Skeletal muscle satellite cell (primary cell): ENCODE measurements at regions not wholly inside any gene's neighbourhood (a gene's known extent, or its start where the extent isn't known, plus 50 kb on each side); places are given as distances from the start of the nearest gene placed in this dataset.

Experiments used
- H3K27me3 ChIP-seq: 2 replicates; pipeline ENCODE4 v1.7.0; 2013; ENCODE audit warnings: low read length; ENCODE audit not compliant: control insufficient read depth, insufficient read depth
- H3K36me3 ChIP-seq: 2 replicates; pipeline ENCODE4 v1.7.0; 2013; ENCODE audit warnings: mild to moderate bottlenecking, control low read depth, low read length; ENCODE audit not compliant: insufficient read depth
- H3K4me1 ChIP-seq: 2 replicates; pipeline ENCODE4 v1.7.0; 2013; ENCODE audit warnings: low read length; ENCODE audit not compliant: control insufficient read depth, insufficient read depth
- H3K4me2 ChIP-seq: 2 replicates; pipeline ENCODE4 v1.7.0; 2013; ENCODE audit warnings: mild to moderate bottlenecking, low read length
- H3K4me3 ChIP-seq: 2 replicates; pipeline ENCODE4 v1.7.0; 2013; ENCODE audit warnings: low read length
- H3K9ac ChIP-seq: 2 replicates; pipeline ENCODE4 v1.7.0; 2013; ENCODE audit warnings: mild to moderate bottlenecking, low read depth, low read length, moderate library complexity
- H3K9me3 ChIP-seq: replicated peaks from 2 replicates; pipeline ENCODE4 v1.7.0; 2013; ENCODE audit warnings: mild to moderate bottlenecking, control low read depth, low read length

DNA sequence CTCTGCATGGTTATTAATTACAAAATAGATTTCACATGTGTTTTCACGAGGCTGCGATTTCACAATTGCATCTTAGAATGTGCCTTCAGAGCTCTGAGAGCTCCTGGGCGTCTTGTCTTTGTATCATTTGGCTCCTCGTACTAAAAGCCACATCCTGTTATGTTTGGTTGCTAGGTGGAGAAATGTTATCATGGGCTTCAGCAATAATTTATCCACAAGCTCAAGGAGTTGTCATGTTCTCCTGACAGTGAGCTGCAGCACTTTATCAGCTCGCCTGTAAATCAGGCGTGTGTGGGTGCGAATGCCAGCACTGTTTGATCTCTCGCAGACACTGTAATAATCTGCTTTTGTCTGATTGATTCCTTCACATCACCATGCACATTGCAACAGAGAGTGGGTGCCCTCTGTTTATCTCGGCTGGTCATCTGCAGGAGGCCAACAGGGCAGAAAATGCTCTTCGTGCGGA lies 218.6 kb upstream of the ZFP64 start:
- no peak overlapping the region for H3K9ac ChIP-seq
- H3K4me3 ChIP-seq: no peak overlapping the region
- H3K4me2 ChIP-seq: no peak overlapping the region
- no peaks in the 10 kb centered on the region for H3K27me3 ChIP-seq
- no peaks in the 10 kb centered on the region for H3K4me1 ChIP-seq
- no peaks in the 10 kb centered on the region for H3K36me3 ChIP-seq
- no peaks in the 10 kb centered on the region for H3K9me3 ChIP-seq

DNA sequence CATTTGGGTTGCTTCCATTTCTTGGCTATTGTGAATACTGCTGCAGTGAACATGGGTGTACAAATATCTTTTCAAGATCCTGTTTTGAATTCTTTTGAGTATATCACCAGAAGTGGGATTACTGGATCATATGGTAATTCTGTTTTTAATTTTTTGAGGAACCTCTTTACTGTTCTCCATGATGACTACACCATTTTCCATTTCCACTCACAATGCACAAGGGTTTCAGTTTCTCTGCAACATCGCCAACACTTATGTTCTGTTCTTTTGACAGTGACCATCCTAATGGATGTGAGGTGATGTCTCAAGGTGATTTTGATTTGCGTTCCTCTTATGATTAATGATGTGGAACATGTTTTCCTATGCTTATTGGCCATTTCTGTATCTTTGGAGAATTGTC lies 214.4 kb upstream of the ZFP64 start:
- no peak overlapping the region for H3K9ac ChIP-seq
- no peaks in the 10 kb centered on the region for H3K9me3 ChIP-seq
- no peak overlapping the region for H3K4me3 ChIP-seq
- H3K27me3 ChIP-seq: no peaks in the 10 kb centered on the region
- H3K36me3 ChIP-seq: no peaks in the 10 kb centered on the region
- H3K4me2 ChIP-seq: no peak overlapping the region
- H3K4me1 ChIP-seq: no peaks in the 10 kb centered on the region

DNA sequence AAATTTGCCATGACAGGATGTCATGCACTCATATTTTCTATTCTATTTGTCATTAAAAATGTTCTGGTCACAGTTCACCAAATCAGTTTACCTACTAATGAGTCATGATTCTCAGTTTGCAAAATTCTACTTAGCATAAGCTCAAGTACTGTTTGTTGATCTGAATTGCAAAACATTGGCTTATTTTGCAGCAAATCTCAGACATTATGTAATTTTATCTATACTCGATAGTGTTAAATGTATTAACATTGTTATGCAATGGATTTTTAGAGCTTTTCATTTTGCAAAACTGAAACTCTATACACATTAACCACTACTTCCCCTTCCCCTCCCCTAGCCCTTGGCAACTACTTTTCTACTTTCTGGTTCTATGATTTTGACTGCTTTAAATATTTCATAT lies 213.8 kb upstream of the ZFP64 start:
- H3K4me2 ChIP-seq: no peak overlapping the region
- no peaks in the 10 kb centered on the region for H3K4me1 ChIP-seq
- H3K27me3 ChIP-seq: no peaks in the 10 kb centered on the region
- no peaks in the 10 kb centered on the region for H3K9me3 ChIP-seq
- H3K36me3 ChIP-seq: no peaks in the 10 kb centered on the region
- H3K4me3 ChIP-seq: no peak overlapping the region
- no peak overlapping the region for H3K9ac ChIP-seq

DNA sequence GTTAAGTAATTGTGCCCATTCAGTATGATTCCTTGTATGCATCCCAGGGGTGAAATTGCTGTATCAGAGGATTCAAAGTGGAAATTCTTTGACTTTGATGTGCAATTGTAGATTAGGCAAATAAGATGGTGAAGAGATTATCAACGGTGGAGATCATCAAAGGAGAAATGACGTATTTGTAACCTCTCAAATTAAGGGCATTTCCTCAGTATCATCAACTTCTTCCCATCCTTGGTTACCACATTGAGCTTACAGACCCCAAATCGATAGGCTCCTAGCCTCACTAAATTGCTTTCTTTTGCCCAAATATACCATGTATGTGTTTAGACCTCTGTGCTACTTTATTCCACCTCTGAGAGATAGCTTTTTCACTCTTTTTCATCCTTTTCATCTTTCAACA lies 213.1 kb upstream of the ZFP64 start:
- H3K9ac ChIP-seq: no peak overlapping the region
- no peaks in the 10 kb centered on the region for H3K27me3 ChIP-seq
- no peaks in the 10 kb centered on the region for H3K9me3 ChIP-seq
- no peaks in the 10 kb centered on the region for H3K4me1 ChIP-seq
- H3K36me3 ChIP-seq: no peaks in the 10 kb centered on the region
- H3K4me2 ChIP-seq: no peak overlapping the region
- no peak overlapping the region for H3K4me3 ChIP-seq

DNA sequence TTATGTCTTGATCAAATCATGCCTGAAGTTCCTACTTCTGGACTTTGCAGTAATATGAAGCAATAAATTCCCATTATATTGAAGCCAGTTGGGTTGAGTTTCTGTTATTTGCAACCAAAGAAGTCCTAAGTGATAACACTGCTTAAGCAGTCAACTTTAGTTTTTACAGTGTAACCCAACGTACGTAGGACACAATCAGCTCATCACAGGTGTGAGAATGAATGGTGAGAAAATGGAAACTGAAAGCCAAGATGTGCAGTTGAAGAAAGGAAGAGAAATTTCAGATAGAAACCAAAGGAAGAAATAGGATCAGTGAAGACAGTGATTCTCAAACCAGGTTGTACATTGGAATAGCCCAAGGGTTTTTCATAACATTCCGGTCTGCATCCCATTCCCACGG lies 211.4 kb upstream of the ZFP64 start:
- Histone ChIP-seq H3K27me3 (no peaks in the 10 kb centered on the region), H3K4me1 (no peaks in the 10 kb centered on the region), H3K9me3 (no peaks in the 10 kb centered on the region), H3K4me2 (no peak overlapping the region), H3K4me3 (no peak overlapping the region), H3K9ac (no peak overlapping the region), H3K36me3 (no peaks in the 10 kb centered on the region)

DNA sequence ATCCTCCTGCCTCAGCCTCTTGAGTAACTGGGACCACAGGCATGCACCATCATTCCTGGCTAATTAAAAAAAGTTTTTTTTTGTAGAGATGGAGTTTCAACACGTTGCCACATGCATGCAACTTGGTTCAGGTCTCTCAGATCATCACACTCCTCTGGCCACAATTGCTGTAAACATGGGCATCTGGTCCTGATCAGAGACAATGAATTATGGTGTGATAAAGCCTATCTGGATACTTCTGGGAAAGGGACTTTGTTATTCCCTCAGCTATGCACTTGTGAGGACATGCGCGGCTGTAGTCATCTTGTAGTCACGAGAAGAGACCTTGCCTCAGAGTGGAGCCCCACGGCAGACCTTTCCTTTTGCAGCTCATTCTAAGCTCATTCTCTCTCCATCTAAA lies 210.9 kb upstream of the ZFP64 start:
- H3K4me1 ChIP-seq: no peaks in the 10 kb centered on the region

DNA sequence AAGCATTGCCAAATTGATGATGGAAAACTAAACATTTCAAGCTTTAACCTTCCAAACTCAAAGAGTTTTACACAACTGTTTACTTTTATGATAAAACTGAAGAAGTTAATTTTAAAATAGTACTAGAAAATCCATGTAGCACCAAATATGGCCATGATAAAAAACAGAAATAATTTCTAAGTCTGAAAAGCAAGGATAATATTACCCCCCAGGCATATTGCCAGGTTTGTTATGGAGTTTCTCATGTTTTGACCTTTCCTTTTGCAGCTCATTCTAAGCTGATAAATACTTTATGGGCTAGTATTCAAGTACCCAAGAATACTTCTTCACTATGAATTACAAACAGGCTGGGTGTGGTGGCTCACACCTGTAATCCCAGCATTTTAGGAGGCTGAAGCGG lies 209.9 kb upstream of the ZFP64 start:
- no peaks in the 10 kb centered on the region for H3K36me3 ChIP-seq
- no peaks in the 10 kb centered on the region for H3K27me3 ChIP-seq
- no peak overlapping the region for H3K9ac ChIP-seq
- H3K4me1 ChIP-seq: no peaks in the 10 kb centered on the region
- no peak overlapping the region for H3K4me2 ChIP-seq
- H3K9me3 ChIP-seq: no peaks in the 10 kb centered on the region
- no peak overlapping the region for H3K4me3 ChIP-seq

More for the DNA sequence above, 210.9 kb upstream of the ZFP64 start:
- Histone ChIP-seq H3K9ac (no peak overlapping the region), H3K36me3 (no peaks in the 10 kb centered on the region), H3K4me2 (no peak overlapping the region), H3K9me3 (no peaks in the 10 kb centered on the region), H3K27me3 (no peaks in the 10 kb centered on the region), H3K4me3 (no peak overlapping the region)

DNA sequence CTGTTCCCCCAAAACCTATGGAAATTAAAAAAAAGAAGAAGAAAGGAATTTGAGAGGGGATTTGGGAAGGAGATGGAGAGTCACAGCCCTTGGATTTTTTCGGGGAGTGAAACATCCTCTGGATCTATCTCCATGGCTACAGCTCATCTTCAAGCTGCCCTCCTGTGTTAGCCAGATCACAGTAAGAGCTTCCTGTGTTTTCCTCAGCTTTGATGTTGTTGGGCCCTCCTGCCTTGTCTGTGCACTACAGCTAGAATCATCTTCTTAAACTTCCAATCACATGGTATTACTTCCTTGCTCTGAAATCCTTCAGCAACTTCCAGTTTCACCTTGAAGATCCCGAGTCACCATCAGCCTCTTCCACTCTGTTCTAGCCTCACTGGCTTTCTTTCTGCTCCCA lies 207.8 kb upstream of the ZFP64 start:
- no peaks in the 10 kb centered on the region for H3K4me1 ChIP-seq
- no peak overlapping the region for H3K4me2 ChIP-seq
- H3K4me3 ChIP-seq: no peak overlapping the region
- no peaks in the 10 kb centered on the region for H3K36me3 ChIP-seq
- no peak overlapping the region for H3K9ac ChIP-seq
- no peaks in the 10 kb centered on the region for H3K27me3 ChIP-seq
- H3K9me3 ChIP-seq: no peaks in the 10 kb centered on the region

DNA sequence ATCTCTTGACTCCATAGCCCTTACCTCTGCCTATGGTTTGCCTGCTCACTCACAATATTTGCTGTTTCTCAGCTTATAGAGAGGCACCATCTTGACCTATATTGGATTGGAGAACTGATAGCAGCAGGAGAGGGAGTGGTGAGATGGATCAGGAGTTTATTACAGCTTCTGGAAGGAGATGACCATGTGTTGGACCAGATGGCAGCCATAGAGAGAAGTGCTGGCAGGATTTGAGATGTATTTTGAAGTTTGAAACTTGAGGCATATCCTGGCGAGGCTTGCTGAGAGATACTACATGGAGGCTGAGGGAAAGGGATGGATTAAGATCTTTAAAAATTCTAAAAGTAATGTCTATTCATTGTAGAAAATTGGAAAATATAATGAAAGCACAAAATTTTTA lies 198.0 kb upstream of the ZFP64 start:
- no peak overlapping the region for H3K4me3 ChIP-seq
- H3K9ac ChIP-seq: no peak overlapping the region
- H3K27me3 ChIP-seq: no peaks in the 10 kb centered on the region
- no peaks in the 10 kb centered on the region for H3K36me3 ChIP-seq
- no peaks in the 10 kb centered on the region for H3K9me3 ChIP-seq
- no peaks in the 10 kb centered on the region for H3K4me1 ChIP-seq
- no peak overlapping the region for H3K4me2 ChIP-seq

DNA sequence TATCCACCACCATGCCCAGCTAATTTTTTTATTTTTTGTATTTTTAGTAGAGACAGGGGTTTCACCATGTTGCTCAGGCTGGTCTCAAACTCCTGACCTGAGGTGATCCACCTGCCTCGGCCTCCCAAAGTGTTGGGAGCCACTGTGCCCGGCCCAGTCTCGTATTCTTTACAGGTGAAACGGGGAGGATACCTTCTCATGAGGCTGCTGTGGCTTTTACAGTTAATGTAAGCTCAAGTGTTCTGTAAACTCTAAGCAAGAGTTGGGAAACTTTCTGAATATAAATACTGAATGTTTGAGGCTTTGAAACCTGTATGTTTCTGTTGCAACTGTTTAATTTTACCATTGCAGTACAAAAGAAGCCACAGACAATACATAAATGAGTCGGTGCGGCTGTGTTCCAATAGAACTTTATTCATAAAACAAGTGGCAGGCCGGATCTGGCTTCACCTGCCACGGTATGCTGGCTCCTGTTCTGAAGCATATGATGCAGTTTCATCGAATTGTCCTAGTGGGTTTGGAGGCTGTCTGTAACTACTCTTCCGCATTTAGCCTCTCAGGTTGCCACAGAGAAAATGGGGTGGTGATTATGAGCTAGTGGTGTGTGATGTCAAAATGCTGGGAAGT lies 192.5 kb upstream of the ZFP64 start:
- no peaks in the 10 kb centered on the region for H3K27me3 ChIP-seq
- no peak overlapping the region for H3K4me3 ChIP-seq
- no peak overlapping the region for H3K9ac ChIP-seq
- H3K36me3 ChIP-seq: no peaks in the 10 kb centered on the region
- H3K9me3 ChIP-seq: no peaks in the 10 kb centered on the region
- no peak overlapping the region for H3K4me2 ChIP-seq
- no peaks in the 10 kb centered on the region for H3K4me1 ChIP-seq

DNA sequence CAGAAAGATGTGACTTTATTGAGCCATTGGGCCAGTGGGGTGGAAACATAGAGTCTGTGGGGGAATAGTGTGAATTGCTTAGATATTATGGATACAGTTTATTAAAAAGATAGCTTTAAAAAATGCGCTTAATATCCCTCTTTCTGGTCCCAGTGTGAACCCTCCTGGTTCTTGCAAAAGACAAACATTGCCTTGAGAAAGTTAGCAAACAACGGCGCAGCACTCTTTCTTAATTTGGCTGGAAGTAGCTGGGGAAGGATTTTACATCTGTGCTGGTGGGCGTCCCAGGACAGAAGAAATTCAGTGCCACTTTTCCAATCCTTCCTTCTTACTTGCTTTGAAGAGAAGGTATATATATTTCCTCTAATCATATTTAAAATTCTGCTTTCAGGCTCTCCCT lies 191.4 kb upstream of the ZFP64 start:
- Histone ChIP-seq H3K9me3 (no peaks in the 10 kb centered on the region), H3K36me3 (no peaks in the 10 kb centered on the region), H3K27me3 (no peaks in the 10 kb centered on the region), H3K4me2 (no peak overlapping the region), H3K4me1 (no peaks in the 10 kb centered on the region), H3K9ac (no peak overlapping the region), H3K4me3 (no peak overlapping the region)

DNA sequence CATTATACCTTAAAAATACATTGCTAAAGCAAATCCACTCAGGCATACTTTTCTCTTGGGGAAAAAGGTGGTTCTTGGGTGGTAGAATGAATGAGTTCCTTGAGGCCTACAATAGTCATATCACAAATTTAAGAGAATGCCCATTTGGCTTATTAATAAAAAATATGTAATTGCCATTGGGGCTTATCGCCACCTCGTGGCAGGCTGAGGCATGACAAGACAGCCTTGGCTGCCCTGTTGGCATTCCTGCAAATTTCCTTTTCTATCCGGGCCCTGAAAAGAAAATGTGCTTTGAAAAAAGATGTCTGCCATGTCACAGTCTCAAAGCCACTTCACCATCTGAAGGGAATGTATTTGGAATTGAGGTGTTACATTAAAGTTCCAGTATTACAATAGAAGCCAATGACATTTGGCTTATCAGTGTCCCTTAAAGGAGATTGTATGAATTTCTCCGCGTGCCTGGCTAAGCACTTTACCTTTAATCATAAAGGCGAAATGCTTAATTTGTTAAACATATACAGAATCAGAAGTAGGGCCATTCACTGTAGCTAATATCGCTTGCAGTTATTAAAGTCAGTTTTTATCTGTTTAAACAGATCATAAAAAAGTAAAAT lies 188.3 kb upstream of the ZFP64 start:
- Histone ChIP-seq H3K4me3 (no peak overlapping the region), H3K36me3 (no peaks in the 10 kb centered on the region), H3K4me2 (no peak overlapping the region), H3K9ac (no peak overlapping the region), H3K27me3 (no peaks in the 10 kb centered on the region), H3K4me1 (no peaks in the 10 kb centered on the region), H3K9me3 (no peaks in the 10 kb centered on the region)
